Stomach smooth muscle (tissue), 2 donors: ENCODE measurements at regions not wholly inside any gene's neighbourhood (a gene's known extent, or its start where the extent isn't known, plus 50 kb on each side); places are given as distances from the start of the nearest gene placed in this dataset.
"Not testable (repeated sequence)": the region's sequence is repeated elsewhere in the genome, so short reads cannot be mapped to it uniquely, and the experiment has no call there.

Experiments
- H3K27ac ChIP-seq: one replicate; pipeline ENCODE4 v1.7.0; 2013; ENCODE audit warnings: mild to moderate bottlenecking, low read length, inconsistent platforms
- H3K27me3 ChIP-seq, 2 donors: one replicate each; pipeline ENCODE4 v1.7.0; 2013; ENCODE audit warnings: low read length in 2 of 2; ENCODE audit not compliant: insufficient read depth in 2 of 2, control insufficient read depth in 1 of 2
- H3K36me3 ChIP-seq, 2 donors: one replicate each; pipeline ENCODE4 v1.7.0; 2013; ENCODE audit warnings: low read length in 2 of 2; ENCODE audit not compliant: control insufficient read depth in 2 of 2, insufficient read depth in 2 of 2
- H3K4me1 ChIP-seq: one replicate; pipeline ENCODE4 v1.7.0; 2013; ENCODE audit warnings: low read length; ENCODE audit not compliant: control insufficient read depth, insufficient read depth
- H3K4me3 ChIP-seq, 2 donors: one replicate each; pipeline ENCODE4 v1.7.0; 2013; ENCODE audit warnings: low read length in 2 of 2
- H3K9ac ChIP-seq, 2 donors: one replicate each; pipeline ENCODE4 v1.7.0; 2013; ENCODE audit warnings: low read length in 2 of 2, mild to moderate bottlenecking in 1 of 2
- H3K9me3 ChIP-seq, 2 donors: one replicate each; pipeline ENCODE4 v1.7.0; 2013; ENCODE audit warnings: low read length in 2 of 2; ENCODE audit not compliant: control insufficient read depth in 2 of 2
- donor health status: healthy.
- donor health status: Pancreatic carcinoma.

DNA sequence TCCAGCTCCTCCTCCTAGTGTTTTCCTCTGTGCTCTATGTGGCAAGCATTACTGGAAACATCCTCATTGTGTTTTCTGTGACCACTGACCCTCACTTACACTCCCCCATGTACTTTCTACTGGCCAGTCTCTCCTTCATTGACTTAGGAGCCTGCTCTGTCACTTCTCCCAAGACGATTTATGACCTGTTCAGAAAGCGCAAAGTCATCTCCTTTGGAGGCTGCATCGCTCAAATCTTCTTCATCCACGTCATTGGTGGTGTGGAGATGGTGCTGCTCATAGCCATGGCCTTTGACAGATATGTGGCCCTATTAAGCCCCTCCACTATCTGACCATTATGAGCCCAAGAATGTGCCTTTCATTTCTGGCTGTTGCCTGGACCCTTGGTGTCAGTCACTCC lies 64.0 kb downstream of the OR4F15 start:
- not testable (repeated sequence) for H3K4me1 ChIP-seq, H3K4me3 ChIP-seq, H3K27ac ChIP-seq, H3K9me3 ChIP-seq, H3K27me3 ChIP-seq, H3K36me3 ChIP-seq, H3K9ac ChIP-seq

DNA sequence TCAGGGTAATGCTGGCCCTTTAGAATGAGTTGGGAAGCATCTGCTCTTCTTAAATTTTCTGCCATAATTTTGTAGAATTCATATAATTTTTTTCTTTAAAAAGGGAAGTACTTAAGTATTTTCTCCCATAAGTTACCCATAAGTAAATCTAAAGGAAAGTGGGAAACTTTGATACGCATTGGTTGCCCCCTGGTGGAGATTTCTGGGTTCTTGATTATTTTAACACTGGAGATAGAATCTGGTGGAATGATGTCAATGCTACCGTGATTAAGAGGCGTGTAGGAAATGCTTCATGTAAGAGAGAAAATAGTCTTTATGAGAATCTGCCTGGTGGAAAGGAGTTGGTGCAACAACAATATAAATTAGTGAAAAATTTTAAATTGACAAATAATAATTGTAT lies 65.6 kb downstream of the OR4F15 start:
- not testable (repeated sequence) for H3K27ac ChIP-seq, H3K4me1 ChIP-seq, H3K27me3 ChIP-seq, H3K9me3 ChIP-seq, H3K4me3 ChIP-seq, H3K9ac ChIP-seq, H3K36me3 ChIP-seq

DNA sequence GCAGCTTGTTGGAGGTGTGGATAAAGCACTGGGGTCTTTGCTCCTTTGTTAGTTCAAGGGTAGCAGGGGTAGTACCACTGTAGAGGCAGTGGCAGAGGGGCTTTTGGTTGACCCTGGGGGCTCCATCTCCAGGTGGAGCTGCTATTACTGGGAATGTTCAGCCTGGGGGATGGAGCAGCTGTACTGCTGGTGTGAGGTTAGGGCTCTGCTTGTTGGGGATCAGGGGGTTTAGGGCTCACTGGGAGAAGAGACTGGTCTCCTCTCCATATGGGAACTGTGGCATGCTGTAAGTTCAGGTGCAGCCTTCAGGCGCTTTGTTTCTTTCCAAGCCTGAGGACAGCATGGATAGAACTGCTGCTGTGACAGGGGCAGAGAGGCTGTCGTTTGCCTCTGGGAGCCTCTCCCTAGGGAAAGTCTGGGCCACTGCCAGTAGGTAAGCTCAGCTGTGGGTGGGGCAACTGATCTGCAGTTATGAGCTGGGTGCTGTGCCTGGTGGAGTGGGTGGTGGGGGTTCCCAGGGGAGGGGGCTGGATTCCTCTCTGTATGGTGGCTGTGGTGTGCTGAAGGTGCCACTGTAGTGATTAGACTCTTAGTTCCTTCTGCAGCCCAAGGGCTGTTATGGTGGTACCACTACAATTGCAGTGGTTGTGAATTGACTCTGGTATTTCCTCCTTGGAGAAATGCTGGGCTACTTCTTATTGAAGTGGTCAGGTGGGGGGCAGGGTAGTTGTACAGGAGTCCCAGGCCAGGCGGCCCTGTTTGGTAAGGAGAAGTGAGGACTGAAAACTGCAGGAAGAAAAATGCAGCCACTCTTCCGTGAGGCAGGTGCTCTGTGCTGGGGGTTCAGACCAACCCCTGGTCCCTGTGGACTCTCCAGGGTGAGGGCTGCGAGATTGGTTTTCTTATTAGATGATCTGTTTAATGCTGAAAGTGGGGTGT lies 100.6 kb downstream of the OR4F15 start:
- not testable (repeated sequence) for H3K4me1 ChIP-seq, H3K27me3 ChIP-seq, H3K4me3 ChIP-seq, H3K9me3 ChIP-seq, H3K27ac ChIP-seq, H3K36me3 ChIP-seq, H3K9ac ChIP-seq

DNA sequence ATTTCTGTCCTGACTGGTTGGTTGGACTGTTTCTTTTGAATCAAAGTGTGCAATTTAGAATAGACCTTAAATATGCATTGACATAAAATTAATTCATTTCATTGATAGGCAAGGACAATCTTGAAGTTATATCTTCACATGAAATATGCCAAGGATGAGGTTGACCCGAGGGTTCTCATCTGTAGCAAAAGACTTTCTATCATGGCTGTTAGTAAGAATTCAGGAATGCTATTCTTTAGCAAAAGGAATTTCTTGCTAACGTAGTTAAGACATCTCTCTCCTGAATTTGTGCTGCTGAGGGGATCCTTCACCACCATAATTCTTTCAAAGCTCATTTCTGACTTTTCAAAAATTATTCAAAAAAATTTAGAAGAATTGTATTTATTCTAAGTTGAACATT lies 112.6 kb downstream of the OR4F15 start:
- not testable (repeated sequence) for H3K9me3 ChIP-seq, H3K4me3 ChIP-seq

DNA sequence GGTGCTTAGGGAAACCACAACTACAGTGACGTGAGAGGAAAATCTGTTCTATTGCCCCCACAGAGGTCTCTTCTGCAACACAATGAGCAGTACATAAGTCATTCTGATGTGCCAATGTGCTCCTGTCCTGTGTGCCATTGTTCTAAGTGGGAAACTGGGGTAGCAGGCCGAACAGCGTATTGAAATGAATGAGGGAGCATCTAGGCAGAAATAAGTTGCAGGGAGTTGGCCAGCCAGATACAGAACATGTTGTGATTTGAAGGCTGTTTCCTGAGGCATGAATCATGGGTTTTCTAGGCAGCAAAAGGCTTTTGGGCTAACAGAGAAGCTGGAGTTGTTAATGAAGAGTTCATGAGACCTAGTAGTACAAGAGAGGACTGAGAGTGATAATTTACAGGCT lies 122.5 kb downstream of the OR4F15 start:
- not testable (repeated sequence) for H3K9ac ChIP-seq, H3K4me3 ChIP-seq, H3K27me3 ChIP-seq, H3K27ac ChIP-seq, H3K9me3 ChIP-seq, H3K36me3 ChIP-seq, H3K4me1 ChIP-seq

More for the DNA sequence above, 112.6 kb downstream of the OR4F15 start:
- H3K9ac ChIP-seq, H3K36me3 ChIP-seq, H3K27me3 ChIP-seq, H3K4me1 ChIP-seq, H3K27ac ChIP-seq: not testable (repeated sequence)

DNA sequence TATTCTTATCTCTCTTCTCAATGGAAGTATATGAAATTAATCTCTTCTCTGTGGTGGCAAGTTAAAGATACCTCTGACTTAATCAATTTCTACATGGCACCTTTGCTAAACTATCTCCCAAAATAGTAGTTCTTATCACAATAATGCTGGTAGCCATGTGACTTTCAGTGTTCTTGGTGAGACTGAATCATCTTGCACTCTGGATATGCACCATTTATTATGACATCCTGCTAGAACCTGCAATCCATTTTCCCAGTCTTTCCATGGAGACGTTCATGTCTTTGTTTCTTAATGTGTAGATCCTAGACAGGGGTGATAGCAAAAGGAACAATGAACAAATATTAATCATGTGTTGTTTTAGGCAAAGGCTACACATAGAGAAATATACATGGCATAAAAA lies 125.4 kb downstream of the OR4F15 start:
- not testable (repeated sequence) for H3K9me3 ChIP-seq, H3K9ac ChIP-seq, H3K27me3 ChIP-seq, H3K36me3 ChIP-seq, H3K4me1 ChIP-seq, H3K27ac ChIP-seq, H3K4me3 ChIP-seq

DNA sequence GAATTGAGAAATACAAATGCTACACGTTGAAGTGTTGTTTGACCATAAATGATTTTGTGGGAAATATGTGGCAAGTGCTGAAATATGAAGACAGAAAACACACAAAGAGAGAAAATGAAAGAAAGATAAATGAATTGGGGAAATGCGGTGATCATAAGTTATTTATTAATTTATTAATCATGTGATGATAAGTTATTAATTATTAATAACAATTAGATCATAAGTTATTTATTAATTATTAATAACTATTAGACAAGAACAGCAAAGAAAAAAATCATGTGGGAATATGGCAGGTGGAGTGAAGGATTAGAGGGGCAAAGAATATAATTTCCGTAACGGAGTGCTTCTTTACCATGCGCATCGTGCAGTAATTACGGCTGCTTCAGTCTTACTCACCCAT lies 126.6 kb downstream of the OR4F15 start:
- H3K4me3 ChIP-seq, H3K27ac ChIP-seq, H3K36me3 ChIP-seq, H3K9ac ChIP-seq, H3K4me1 ChIP-seq, H3K9me3 ChIP-seq, H3K27me3 ChIP-seq: not testable (repeated sequence)

DNA sequence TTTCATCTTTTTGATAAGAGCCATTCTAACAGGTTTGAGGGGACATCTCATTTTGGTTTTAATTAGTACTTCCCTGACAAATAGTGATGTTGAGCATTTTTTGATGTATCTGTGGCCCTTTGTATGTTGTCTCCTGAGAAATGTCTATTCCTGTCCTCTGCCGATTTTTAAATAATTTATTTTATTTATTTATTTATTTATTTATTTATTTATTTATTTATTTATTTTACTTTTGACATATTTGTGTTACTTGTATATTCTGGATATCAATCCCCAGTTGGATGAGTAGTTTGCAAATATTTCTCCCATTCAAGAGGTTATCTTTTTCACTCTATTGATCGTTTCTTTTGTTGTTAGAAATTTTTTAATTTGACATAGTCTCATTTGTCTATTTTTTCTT lies 133.9 kb downstream of the OR4F15 start:
- not testable (repeated sequence) for H3K9ac ChIP-seq, H3K4me3 ChIP-seq, H3K27me3 ChIP-seq, H3K9me3 ChIP-seq, H3K36me3 ChIP-seq, H3K4me1 ChIP-seq, H3K27ac ChIP-seq

DNA sequence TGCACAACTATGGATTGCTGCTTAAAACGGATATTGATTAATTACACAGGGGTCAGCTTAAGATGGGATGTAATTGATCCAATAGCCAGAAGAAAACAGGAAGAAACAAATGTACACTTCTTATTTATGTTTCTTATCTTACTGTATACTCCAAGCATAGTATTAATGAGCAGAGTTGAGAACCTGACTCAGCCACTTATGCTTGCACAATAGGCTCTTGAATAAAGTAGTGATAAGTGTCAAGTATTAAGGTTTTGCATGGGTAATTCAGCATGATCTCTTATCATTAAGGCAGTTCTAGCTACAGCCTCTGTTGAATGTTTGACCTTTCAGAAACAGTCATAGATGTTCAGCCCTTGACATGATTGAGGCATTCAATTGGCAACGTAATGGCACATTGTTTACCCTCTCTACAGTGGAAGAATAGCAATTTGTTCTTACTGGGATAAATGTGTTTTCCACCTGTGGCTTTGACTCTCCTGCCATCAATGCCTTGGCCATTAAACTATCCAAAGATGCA lies 136.5 kb downstream of the OR4F15 start:
- not testable (repeated sequence) for H3K27ac ChIP-seq, H3K9ac ChIP-seq, H3K9me3 ChIP-seq, H3K27me3 ChIP-seq, H3K4me1 ChIP-seq, H3K4me3 ChIP-seq, H3K36me3 ChIP-seq

DNA sequence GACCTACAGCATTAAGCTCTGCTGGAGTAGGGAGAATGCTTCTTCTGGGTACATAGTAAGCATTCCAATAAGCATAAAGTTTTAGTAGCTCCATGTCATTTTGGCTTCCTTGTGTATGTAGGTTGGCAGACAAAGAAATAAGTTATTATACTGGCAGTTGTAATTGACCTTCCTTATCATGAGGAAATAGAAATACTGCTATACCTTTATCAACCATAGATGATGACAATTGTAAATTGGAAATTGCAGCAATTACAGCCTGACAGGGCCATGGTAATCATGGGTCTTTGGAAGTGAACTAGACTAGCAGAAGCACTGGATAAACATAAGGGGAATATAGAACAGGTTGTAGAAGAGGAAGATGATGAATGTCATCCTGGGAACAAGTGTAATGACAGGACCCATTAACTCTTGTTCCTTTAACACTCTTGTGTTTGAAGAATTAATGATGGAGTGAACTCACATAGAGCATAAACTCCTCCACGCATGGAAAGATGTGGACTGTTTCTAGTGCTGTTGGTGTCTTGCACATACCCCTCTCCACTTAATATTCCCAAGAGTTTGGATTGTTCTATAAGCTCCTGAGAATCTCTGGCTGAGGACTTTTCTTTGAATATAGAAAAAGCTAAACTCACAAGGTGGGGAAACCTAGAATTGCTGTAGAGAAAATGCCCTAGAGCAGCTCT lies 137.5 kb downstream of the OR4F15 start:
- H3K27me3 ChIP-seq, H3K27ac ChIP-seq, H3K36me3 ChIP-seq, H3K9me3 ChIP-seq, H3K4me3 ChIP-seq, H3K9ac ChIP-seq, H3K4me1 ChIP-seq: not testable (repeated sequence)

DNA sequence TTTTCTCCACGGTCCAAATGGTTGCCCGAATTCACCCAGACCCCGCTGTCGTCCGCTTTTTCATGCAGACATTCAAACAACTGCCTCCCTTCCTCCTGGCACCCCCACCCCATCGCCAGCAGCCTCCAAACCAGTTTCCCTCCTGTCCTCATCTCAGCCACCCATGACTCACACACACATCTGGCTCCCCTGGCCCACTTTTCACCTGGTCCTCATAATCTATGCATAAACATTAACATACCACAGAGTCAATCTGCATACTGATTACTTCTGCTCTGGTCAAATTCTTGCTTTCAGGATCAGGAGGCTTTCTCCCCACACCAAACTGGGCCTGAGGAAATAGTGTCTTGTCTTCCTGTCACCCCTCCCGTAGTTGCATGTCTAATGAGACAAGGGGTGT lies 142.0 kb downstream of the OR4F15 start:
- H3K36me3 ChIP-seq, H3K4me3 ChIP-seq, H3K9me3 ChIP-seq, H3K27ac ChIP-seq, H3K27me3 ChIP-seq, H3K9ac ChIP-seq, H3K4me1 ChIP-seq: not testable (repeated sequence)
